GM19025 (cell line): ENCODE measurements at regions not wholly inside any gene's neighbourhood (a gene's known extent, or its start where the extent isn't known, plus 50 kb on each side); places are given as distances from the start of the nearest gene placed in this dataset.
"Not testable (repeated sequence)": the region's sequence is repeated elsewhere in the genome, so short reads cannot be mapped to it uniquely, and the experiment has no call there.

Experiments
- ATAC-seq: cut with Tn5 transposase; IDR thresholded peaks from one replicate; pipeline ENCODE4 v1.9.1; 2021; ENCODE audit warnings: mild to moderate bottlenecking, low read depth, moderate library complexity; ENCODE audit not compliant: unreplicated experiment

- ATAC-seq, result no peak
Observed at GRCh38 chrX:102784550-102784949, 64.0 kb downstream of the GPRASP3 start.

- ATAC-seq, result no peak
Observed at GRCh38 chrX:102787283-102787682, 66.7 kb downstream of the GPRASP3 start.

GRCh38 chrX:102808336-102808735 is 87.8 kb downstream of the GPRASP3 start:
- no peak for ATAC-seq

- ATAC-seq, result not testable (repeated sequence)
Observed at GRCh38 chrX:102818269-102818668, 97.7 kb downstream of the GPRASP3 start.

GRCh38 chrX:102832661-102833060 is 104.4 kb upstream of the RAB40AL start:
- no peak for ATAC-seq

GRCh38 chrX:102833136-102833535 is 103.9 kb upstream of the RAB40AL start:
- no peak for ATAC-seq

GRCh38 chrX:102835504-102836146 is 101.4 kb upstream of the RAB40AL start:
- no peak for ATAC-seq

GRCh38 chrX:102837847-102838246 is 99.2 kb upstream of the RAB40AL start:
- ATAC-seq, result no peak

GRCh38 chrX:102840871-102841705 is 96.0 kb upstream of the RAB40AL start:
- ATAC-seq, result no peak

GRCh38 chrX:102841706-102842003 is 95.4 kb upstream of the RAB40AL start:
- ATAC-seq, result no peak

- ATAC-seq, result no peak
Observed at GRCh38 chrX:102845020-102845419, 92.1 kb upstream of the RAB40AL start.

- ATAC-seq, result no peak
Observed at GRCh38 chrX:102846544-102847236, 90.4 kb upstream of the RAB40AL start.

- no peak for ATAC-seq
Observed at GRCh38 chrX:102847362-102847761, 89.7 kb upstream of the RAB40AL start.

- ATAC-seq, result no peak
Observed at GRCh38 chrX:102849396-102849795, 87.7 kb upstream of the RAB40AL start.

- ATAC-seq, result not testable (repeated sequence)
Observed at GRCh38 chrX:102858826-102859549, 78.1 kb upstream of the RAB40AL start.

- no peak for ATAC-seq
Observed at GRCh38 chrX:102859550-102859871, 77.6 kb upstream of the RAB40AL start.

- no peak for ATAC-seq
Observed at GRCh38 chrX:102860235-102860634, 76.8 kb upstream of the RAB40AL start.

- ATAC-seq, result peak; percentile 60
Observed at GRCh38 chrX:102863735-102864134, 73.3 kb upstream of the RAB40AL start.

- no peak for ATAC-seq
Observed at GRCh38 chrX:102866981-102867656, 70.0 kb upstream of the RAB40AL start.

GRCh38 chrX:102883491-102883890 is 53.6 kb upstream of the RAB40AL start:
- no peak for ATAC-seq
